Epithelial cell of esophagus (primary cell): ENCODE measurements at regions not wholly inside any gene's neighbourhood (a gene's known extent, or its start where the extent isn't known, plus 50 kb on each side); places are given as distances from the start of the nearest gene placed in this dataset.
A peak's percentile ranks its signal among the peaks of the same experiment; 100 is the strongest.

ENCODE experiments used
- DNase-seq: peaks from one replicate; pipeline ENCODE4 v3.0.0; 2010; ENCODE audit warnings: low read depth
- H3K4me3 ChIP-seq: 2 replicates; pipeline ENCODE4 v1.5.1; 2011; ENCODE audit warnings: mild to moderate bottlenecking, low read length, control low read depth
- TF ChIP-seq, protein P1 (sequence below): IDR thresholded peaks from 2 replicates; pipeline ENCODE4 v1.5.1; 2011; ENCODE audit warnings: low read depth, mild to moderate bottlenecking, low read length, control low read depth, inconsistent platforms; ENCODE audit not compliant: insufficient read depth; ENCODE audit errors: missing control alignments

DNA sequence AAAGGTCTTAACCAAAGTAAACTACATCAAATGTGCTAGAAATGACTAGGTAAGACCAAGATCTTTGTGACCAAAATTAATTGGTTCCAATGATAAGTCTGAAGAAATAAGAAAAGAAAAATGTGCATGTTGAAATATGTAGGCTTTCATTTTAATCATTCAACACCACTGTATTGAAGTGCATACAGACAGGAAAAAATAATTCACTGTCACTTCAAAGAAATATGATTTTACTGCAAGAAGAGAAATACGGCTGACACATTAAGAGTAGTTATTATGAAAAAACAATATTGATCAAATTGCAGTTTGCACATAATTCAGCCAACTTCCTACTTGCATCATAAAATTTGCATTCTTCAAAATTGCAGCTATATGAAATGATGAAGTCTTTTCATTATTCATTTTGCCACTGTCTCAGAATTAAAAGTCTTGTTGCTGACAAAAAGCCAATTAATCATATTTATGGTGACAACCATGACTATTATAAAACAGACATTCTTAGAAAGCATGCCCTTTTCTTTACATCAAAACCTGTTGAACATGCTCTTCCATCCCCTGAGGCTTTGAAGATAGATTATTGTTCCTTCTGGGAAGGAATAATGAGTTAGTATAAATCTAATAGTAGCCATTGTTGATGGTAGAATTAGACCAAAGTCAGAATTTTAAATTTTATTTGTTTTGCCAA, 405.9 kb upstream of the MAD2L1 start:
- TF ChIP-seq, protein P1, sequence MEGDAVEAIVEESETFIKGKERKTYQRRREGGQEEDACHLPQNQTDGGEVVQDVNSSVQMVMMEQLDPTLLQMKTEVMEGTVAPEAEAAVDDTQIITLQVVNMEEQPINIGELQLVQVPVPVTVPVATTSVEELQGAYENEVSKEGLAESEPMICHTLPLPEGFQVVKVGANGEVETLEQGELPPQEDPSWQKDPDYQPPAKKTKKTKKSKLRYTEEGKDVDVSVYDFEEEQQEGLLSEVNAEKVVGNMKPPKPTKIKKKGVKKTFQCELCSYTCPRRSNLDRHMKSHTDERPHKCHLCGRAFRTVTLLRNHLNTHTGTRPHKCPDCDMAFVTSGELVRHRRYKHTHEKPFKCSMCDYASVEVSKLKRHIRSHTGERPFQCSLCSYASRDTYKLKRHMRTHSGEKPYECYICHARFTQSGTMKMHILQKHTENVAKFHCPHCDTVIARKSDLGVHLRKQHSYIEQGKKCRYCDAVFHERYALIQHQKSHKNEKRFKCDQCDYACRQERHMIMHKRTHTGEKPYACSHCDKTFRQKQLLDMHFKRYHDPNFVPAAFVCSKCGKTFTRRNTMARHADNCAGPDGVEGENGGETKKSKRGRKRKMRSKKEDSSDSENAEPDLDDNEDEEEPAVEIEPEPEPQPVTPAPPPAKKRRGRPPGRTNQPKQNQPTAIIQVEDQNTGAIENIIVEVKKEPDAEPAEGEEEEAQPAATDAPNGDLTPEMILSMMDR = no peak
- H3K4me3 ChIP-seq = no peak overlapping the region
- DNase-seq = peak; percentile 8

DNA sequence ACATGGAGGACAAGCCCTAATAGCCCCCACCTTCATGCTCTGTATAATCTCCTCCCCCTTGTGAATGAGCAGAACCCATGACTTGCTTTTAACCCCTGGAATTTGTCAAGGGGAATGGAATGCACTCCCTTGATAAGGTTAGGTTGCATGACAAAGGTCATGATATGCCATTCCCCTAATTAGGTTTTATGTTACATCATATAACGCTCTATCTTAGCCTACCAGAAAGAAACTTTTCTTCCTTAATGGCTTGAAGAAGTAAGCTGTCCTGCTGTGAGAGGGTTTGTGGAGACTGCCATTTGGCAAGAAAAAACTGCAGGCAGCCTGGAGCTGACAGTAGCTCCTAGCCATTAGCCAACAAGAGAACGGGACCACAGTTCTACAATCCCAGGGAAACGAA, 399.8 kb upstream of the MAD2L1 start:
- no peak for DNase-seq
- TF ChIP-seq, protein P1 = no peak
- H3K4me3 ChIP-seq = no peak overlapping the region

DNA sequence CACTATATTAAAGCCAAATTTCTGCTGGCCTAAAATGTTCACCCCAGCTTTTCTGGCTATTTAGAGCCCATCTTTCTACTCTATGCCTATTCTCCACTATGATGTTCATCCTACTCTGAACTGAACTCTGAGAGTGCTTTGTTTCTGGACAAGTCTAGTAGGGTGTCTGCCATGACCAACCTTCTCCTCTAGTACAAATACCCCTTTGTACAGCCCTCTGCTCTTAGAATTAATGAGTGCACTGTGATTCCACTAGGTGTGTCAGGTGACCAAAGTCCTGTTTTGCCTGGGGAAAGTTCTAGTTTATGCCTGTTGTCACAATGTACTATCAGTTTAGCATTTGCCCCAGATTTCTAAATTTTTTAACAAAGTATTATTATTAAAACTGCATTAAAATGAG, 388.1 kb upstream of the MAD2L1 start:
- TF ChIP-seq, protein P1 = no peak
- DNase-seq = no peak

DNA sequence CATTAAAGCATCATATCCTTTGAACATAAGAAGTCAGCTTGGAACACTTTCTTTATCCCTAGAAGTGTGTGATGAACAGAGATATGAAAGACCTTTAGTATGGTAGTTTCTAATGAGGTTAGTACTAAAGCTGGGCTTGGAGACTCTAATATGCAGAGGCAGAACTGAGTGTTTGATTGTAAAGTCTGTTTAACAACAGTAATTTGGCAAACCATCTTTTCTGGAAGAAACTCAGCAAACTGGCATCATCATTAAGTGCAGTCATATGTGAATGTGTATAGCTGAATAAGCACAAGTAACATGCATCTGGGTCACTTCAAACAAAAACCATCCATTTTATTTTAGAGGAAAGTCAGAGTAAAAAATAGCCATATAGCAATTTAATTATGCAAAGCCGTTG, 385.9 kb upstream of the MAD2L1 start:
- DNase-seq = no peak
- TF ChIP-seq, protein P1 = no peak
- no peak overlapping the region for H3K4me3 ChIP-seq

More for the DNA sequence above, 388.1 kb upstream of the MAD2L1 start:
- no peak overlapping the region for H3K4me3 ChIP-seq

DNA sequence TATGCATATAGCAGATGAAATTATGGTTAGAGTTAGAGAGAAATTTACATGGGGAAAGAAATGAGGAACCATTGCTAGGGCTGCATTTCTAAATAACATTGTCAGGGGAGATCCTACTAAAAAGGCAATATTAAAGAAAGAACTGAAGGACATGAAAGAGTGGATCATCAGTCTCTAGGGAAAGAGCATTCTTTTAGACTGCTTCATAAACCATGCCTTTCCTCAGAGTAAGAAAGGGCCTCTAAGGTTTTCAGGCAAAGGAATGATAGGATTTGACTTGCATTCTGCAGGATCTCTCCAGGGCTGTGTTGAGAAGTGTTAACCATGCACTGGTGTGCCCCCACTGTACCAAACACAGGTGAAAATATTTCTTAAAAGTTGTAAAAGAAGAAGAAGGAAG, 385.4 kb upstream of the MAD2L1 start:
- TF ChIP-seq, protein P1 = no peak
- H3K4me3 ChIP-seq = no peak overlapping the region
- DNase-seq = no peak

DNA sequence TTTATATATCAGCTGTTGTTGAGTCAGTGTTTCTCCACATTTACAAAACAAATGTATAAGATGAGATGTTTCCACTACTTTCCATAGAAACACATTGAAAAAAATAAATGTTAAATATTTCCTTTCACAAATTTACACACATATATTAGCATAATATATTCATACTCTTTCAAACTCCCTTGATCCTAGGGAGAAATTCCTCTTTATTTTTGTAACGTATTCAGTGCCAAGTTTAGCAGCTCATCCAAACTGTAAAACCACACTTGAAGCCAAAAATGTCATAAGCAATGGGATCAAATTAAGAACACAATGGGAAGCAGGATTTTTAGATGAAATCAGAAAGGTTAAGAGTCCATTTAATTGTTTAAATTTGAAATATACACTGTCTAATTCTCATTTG, 381.1 kb upstream of the MAD2L1 start:
- TF ChIP-seq, protein P1 = no peak
- no peak overlapping the region for H3K4me3 ChIP-seq
- no peak for DNase-seq

DNA sequence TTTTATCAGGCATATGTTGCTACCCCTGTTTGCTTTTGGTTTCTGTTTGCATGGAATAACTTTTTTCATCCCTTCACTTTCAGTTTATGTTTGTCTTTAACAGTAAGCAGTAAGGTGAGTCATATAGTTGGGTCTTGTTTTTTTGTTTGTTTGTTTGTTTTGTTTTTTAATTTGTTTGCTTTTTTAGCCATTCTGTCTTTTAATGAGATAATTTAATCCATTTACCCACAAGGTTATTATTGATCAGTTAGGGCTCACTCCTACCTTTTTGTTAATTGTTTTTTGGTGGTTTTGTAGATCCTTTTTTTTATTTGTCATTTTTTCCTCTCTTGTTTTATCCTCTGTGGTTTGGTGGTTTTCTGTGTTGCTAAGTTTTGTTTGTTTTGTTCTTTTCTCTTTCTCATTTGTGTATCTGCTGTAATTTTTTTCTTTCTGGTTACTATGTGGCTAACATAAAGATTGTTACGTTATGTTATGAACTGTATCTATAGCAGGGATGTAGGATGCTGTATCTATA, 379.5 kb upstream of the MAD2L1 start:
- no peak for DNase-seq
- no peak overlapping the region for H3K4me3 ChIP-seq
- TF ChIP-seq, protein P1 = no peak
